ENCODE measurements at regions not wholly inside any gene's neighbourhood (a gene's known extent, or its start where the extent isn't known, plus 50 kb on each side); places are given as distances from the start of the nearest gene placed in this dataset.

GRCh38 chr10:70939441-70940003 is 51.2 kb upstream of the PCBD1 start:
- Histone ChIP-seq H3K56ac (ENCODE audit: low read length) (no peak overlapping the region), H3K36me3 (ENCODE audit: control insufficient read depth, insufficient read depth, low read length) (no peaks in the 10 kb centered on the region), H3K4me2 (ENCODE audit: low read length) (no peak overlapping the region), H4K8ac (ENCODE audit: low read depth, low read length) (no peak overlapping the region), H3K79me2 (ENCODE audit: control insufficient read depth, insufficient read depth, low read length) (no peaks in the 10 kb centered on the region), H2BK120ac (ENCODE audit: low read depth, low read length) (no peak overlapping the region), H2BK15ac (replicated peaks; ENCODE audit: low read depth) (no peak overlapping the region), H3K18ac (ENCODE audit: low read length) (no peak overlapping the region), H3K4ac (ENCODE audit: low read depth, low read length) (no peak overlapping the region), H2BK5ac (ENCODE audit: low read length) (no peak overlapping the region), H2AK5ac (ENCODE audit: low read length) (no peak overlapping the region), H3K79me1 (ENCODE audit: low read length) (no peaks in the 10 kb centered on the region), H3K27ac (ENCODE audit: low read depth, low read length) (no peak overlapping the region), H3K23ac (ENCODE audit: low read length) (peak overlapping the region; percentile 29), H3K4me1 (ENCODE audit: control insufficient read depth, low read depth, low read length) (no peaks in the 10 kb centered on the region), H4K5ac (ENCODE audit: low read length) (no peak overlapping the region), H3K27me3 (ENCODE audit: insufficient read depth, low read length, poor library complexity) (no peaks in the 10 kb centered on the region), H3K9ac (ENCODE audit: low read length) (no peak overlapping the region), H3K4me3 (ENCODE audit: low read length) (no peak overlapping the region)
- WGBS (ENCODE audit: extremely low coverage, insufficient coverage, low lambda C conversion rate), result no CpG with 5 or more reads among the region's 1 CpG
- DNase-seq, result no peak

DNA sequence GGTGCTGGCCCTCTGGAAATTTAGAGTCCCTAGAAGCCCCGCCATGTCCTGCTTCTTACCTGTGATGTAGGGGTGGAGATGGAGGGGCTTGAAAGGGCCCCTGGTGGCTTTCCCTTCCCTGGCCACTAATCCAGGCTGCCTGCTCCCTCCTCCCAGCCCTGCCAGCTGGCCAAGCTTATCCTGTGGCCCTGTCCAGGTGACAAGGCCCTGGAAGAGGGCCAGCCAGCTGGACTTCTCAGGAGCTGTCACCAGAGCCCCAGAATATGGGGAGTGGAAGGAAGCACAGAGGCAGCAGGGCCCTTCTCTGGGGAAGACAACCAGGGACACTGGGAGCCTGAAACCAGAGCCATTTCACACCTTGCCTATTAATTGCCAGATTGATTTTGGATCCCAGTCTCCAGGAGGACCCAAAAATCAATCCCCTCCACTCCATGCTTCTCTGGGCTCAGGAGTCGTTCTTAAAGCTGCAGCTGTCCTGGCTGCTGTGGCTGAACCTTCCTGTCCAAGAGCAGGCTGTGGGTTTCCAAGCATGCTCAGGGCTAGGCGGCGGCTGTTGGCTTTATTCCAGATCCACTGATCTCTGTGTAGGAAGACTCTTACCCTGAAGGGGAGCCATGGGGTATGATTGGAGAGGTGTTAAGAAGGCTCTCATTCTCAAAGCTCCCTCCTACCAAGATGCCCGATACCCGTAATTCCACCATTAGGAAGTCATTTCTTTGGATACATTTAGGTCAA is 52.6 kb upstream of the PCBD1 start:
- Histone ChIP-seq H3K79me2 (ENCODE audit: control insufficient read depth, insufficient read depth, low read length) (no peaks in the 10 kb centered on the region), H3K9ac (ENCODE audit: low read length) (no peak overlapping the region), H2BK5ac (ENCODE audit: low read length) (no peak overlapping the region), H3K27me3 (ENCODE audit: insufficient read depth, low read length, poor library complexity) (no peaks in the 10 kb centered on the region), H4K5ac (ENCODE audit: low read length) (no peak overlapping the region), H2BK15ac (replicated peaks; ENCODE audit: low read depth) (no peak overlapping the region), H3K27ac (ENCODE audit: low read depth, low read length) (no peak overlapping the region), H3K79me1 (ENCODE audit: low read length) (no peaks in the 10 kb centered on the region), H2BK120ac (ENCODE audit: low read depth, low read length) (no peak overlapping the region), H3K4me2 (ENCODE audit: low read length) (no peak overlapping the region), H3K4ac (ENCODE audit: low read depth, low read length) (no peak overlapping the region), H3K4me1 (ENCODE audit: control insufficient read depth, low read depth, low read length) (no peaks in the 10 kb centered on the region), H3K36me3 (ENCODE audit: control insufficient read depth, insufficient read depth, low read length) (no peaks in the 10 kb centered on the region), H2AK5ac (ENCODE audit: low read length) (no peak overlapping the region), H4K8ac (ENCODE audit: low read depth, low read length) (no peak overlapping the region), H3K23ac (ENCODE audit: low read length) (no peak overlapping the region), H3K4me3 (ENCODE audit: low read length) (no peak overlapping the region), H3K18ac (ENCODE audit: low read length) (no peak overlapping the region), H3K56ac (ENCODE audit: low read length) (no peak overlapping the region)
- no CpG with 5 or more reads among the region's 6 CpGs for WGBS (ENCODE audit: extremely low coverage, insufficient coverage, low lambda C conversion rate)
- no peak for DNase-seq

GRCh38 chr10:70942125-70942524 is 53.8 kb upstream of the PCBD1 start:
- Histone ChIP-seq H2BK15ac (replicated peaks; ENCODE audit: low read depth) (no peak overlapping the region), H3K4ac (ENCODE audit: low read depth, low read length) (no peak overlapping the region), H3K9ac (ENCODE audit: low read length) (no peak overlapping the region), H3K36me3 (ENCODE audit: control insufficient read depth, insufficient read depth, low read length) (no peaks in the 10 kb centered on the region), H3K23ac (ENCODE audit: low read length) (no peak overlapping the region), H2BK5ac (ENCODE audit: low read length) (no peak overlapping the region), H3K27ac (ENCODE audit: low read depth, low read length) (no peak overlapping the region), H2BK120ac (ENCODE audit: low read depth, low read length) (no peak overlapping the region), H2AK5ac (ENCODE audit: low read length) (no peak overlapping the region), H3K4me3 (ENCODE audit: low read length) (no peak overlapping the region), H3K79me2 (ENCODE audit: control insufficient read depth, insufficient read depth, low read length) (no peaks in the 10 kb centered on the region), H4K5ac (ENCODE audit: low read length) (no peak overlapping the region), H3K79me1 (ENCODE audit: low read length) (no peaks in the 10 kb centered on the region), H3K18ac (ENCODE audit: low read length) (no peak overlapping the region), H4K8ac (ENCODE audit: low read depth, low read length) (no peak overlapping the region), H3K27me3 (ENCODE audit: insufficient read depth, low read length, poor library complexity) (no peaks in the 10 kb centered on the region), H3K56ac (ENCODE audit: low read length) (no peak overlapping the region), H3K4me1 (ENCODE audit: control insufficient read depth, low read depth, low read length) (no peaks in the 10 kb centered on the region), H3K4me2 (ENCODE audit: low read length) (no peak overlapping the region)
- WGBS (ENCODE audit: extremely low coverage, insufficient coverage, low lambda C conversion rate), result no CpG with 5 or more reads among the region's 6 CpGs
- no peak for DNase-seq

GRCh38 chr10:70942725-70943124 is 54.4 kb upstream of the PCBD1 start:
- Histone ChIP-seq H3K79me1 (ENCODE audit: low read length) (no peaks in the 10 kb centered on the region), H4K8ac (ENCODE audit: low read depth, low read length) (no peak overlapping the region), H3K4me1 (ENCODE audit: control insufficient read depth, low read depth, low read length) (no peaks in the 10 kb centered on the region), H3K9ac (ENCODE audit: low read length) (no peak overlapping the region), H3K23ac (ENCODE audit: low read length) (no peak overlapping the region), H2BK5ac (ENCODE audit: low read length) (no peak overlapping the region), H3K27me3 (ENCODE audit: insufficient read depth, low read length, poor library complexity) (no peaks in the 10 kb centered on the region), H3K4me2 (ENCODE audit: low read length) (no peak overlapping the region), H3K56ac (ENCODE audit: low read length) (no peak overlapping the region), H3K79me2 (ENCODE audit: control insufficient read depth, insufficient read depth, low read length) (no peaks in the 10 kb centered on the region), H2BK120ac (ENCODE audit: low read depth, low read length) (no peak overlapping the region), H4K5ac (ENCODE audit: low read length) (no peak overlapping the region), H3K18ac (ENCODE audit: low read length) (no peak overlapping the region), H3K36me3 (ENCODE audit: control insufficient read depth, insufficient read depth, low read length) (no peaks in the 10 kb centered on the region), H2AK5ac (ENCODE audit: low read length) (no peak overlapping the region), H3K4ac (ENCODE audit: low read depth, low read length) (no peak overlapping the region), H2BK15ac (replicated peaks; ENCODE audit: low read depth) (no peak overlapping the region), H3K27ac (ENCODE audit: low read depth, low read length) (no peak overlapping the region), H3K4me3 (ENCODE audit: low read length) (no peak overlapping the region)
- DNase-seq, result no peak
- WGBS (ENCODE audit: extremely low coverage, insufficient coverage, low lambda C conversion rate), result no CpG with 5 or more reads among the region's 3 CpGs

- Histone ChIP-seq H3K79me1 (ENCODE audit: low read length) (no peaks in the 10 kb centered on the region), H3K79me2 (ENCODE audit: control insufficient read depth, insufficient read depth, low read length) (no peaks in the 10 kb centered on the region), H2AK5ac (ENCODE audit: low read length) (no peak overlapping the region), H3K56ac (ENCODE audit: low read length) (no peak overlapping the region), H2BK15ac (replicated peaks; ENCODE audit: low read depth) (no peak overlapping the region), H3K18ac (ENCODE audit: low read length) (no peak overlapping the region), H3K4me3 (ENCODE audit: low read length) (no peak overlapping the region), H3K23ac (ENCODE audit: low read length) (no peak overlapping the region), H4K8ac (ENCODE audit: low read depth, low read length) (no peak overlapping the region), H3K27me3 (ENCODE audit: insufficient read depth, low read length, poor library complexity) (no peaks in the 10 kb centered on the region), H3K9ac (ENCODE audit: low read length) (no peak overlapping the region), H3K36me3 (ENCODE audit: control insufficient read depth, insufficient read depth, low read length) (no peaks in the 10 kb centered on the region), H2BK120ac (ENCODE audit: low read depth, low read length) (no peak overlapping the region), H3K4me2 (ENCODE audit: low read length) (no peak overlapping the region), H3K4me1 (ENCODE audit: control insufficient read depth, low read depth, low read length) (no peaks in the 10 kb centered on the region), H4K5ac (ENCODE audit: low read length) (no peak overlapping the region), H3K27ac (ENCODE audit: low read depth, low read length) (no peak overlapping the region), H2BK5ac (ENCODE audit: low read length) (no peak overlapping the region), H3K4ac (ENCODE audit: low read depth, low read length) (no peak overlapping the region)
- no CpG with 5 or more reads among the region's 4 CpGs for WGBS (ENCODE audit: extremely low coverage, insufficient coverage, low lambda C conversion rate)
- DNase-seq, result no peak
Measured at GRCh38 chr10:70943249-70943648, 54.9 kb upstream of the PCBD1 start.
